ENCODE measurements at regions not wholly inside any gene's neighbourhood (a gene's known extent, or its start where the extent isn't known, plus 50 kb on each side); places are given as distances from the start of the nearest gene placed in this dataset.
A peak's percentile ranks its signal among the peaks of the same experiment; 100 is the strongest.
"Not testable (repeated sequence)": the region's sequence is repeated elsewhere in the genome, so short reads cannot be mapped to it uniquely, and the experiment has no call there.

DNA sequence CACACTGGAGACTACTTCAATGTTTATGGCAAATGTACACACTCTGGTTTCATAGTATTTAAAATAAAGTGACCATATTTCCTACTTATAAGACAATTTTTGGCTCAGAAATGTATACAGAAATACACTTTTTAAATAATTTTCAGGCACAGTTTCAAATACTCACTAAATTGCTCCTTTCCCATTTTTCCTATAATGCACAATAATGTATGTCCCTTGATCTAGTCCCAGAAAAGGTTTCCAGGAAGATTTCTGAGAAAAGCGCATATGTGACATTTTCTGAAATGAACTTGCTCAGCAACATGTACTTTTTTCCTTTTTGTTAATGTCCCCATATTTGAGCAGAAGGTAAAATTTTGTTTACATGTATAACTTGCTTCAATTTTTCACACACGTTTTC, 591.4 kb downstream of the CD109 start:
- DNase-seq (ENCODE audit: low read depth in 2 of 2) = no peak

DNA sequence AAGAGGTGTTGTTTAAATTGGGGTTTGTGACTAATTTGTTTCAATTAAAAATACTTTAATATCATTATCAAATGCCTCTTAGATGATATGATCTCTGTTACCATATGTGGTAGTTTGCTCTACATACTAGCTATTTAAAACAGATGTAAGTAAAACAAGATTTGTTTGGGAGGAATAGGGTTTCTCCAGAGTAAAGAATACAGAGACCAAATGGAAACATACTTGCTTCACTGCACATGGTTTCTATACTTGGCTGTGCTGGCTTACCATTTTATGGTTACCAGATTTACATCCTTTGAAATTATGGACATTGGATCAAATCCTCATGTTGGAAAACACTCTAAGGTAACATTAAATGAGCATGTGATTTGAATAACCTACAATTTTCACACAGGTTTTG, 588.3 kb downstream of the CD109 start:
- DNase-seq (ENCODE audit: low read depth in 2 of 2) = peak; percentile 11 to 20

DNA sequence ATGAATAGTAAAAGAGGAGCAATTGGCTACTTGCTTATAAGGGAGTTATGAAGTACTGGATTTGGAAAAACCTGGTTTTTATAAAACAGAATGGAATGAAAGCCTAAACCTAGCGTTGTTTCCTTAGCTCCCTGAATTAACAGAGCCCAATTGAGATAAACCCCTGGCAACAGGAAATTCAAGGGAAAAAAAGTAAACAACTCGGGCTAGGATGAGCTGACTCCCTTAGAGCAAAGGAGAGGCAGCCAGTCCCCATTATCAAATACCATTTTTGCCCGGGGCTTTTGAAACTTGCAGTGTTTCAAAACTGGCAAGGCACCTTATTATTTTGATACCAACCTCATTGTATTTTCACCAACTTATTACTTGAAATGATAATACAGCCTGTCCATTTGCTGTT, 587.5 kb downstream of the CD109 start:
- DNase-seq (ENCODE audit: low read depth in 2 of 2) = no peak

DNA sequence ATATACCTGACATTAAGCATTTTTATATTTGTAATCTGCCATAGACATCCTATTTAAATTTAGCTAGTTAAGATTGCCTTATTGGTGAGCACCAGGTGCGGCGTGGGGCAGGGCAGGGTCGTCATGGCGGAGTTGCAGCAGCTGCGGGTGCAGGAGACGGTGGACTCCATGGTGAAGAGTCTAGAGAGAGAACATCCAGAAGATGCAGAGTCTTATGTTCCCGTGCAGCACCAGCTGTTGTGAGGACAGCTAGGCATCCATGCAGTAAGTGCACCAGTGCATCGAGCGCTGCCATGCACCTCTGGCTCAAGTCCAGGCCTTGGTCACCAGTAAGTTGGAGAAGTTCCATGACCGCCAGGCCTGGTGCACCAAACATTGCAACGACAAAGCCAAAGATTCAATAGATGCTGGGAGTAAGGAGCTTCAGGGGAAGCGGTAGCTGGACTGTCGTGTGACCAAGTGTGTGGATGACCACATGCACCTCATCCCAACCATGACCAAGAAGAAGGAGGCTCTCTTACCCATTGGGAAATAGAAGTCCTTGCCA, 586.2 kb downstream of the CD109 start:
- DNase-seq (ENCODE audit: low read depth in 2 of 2) = no peak

DNA sequence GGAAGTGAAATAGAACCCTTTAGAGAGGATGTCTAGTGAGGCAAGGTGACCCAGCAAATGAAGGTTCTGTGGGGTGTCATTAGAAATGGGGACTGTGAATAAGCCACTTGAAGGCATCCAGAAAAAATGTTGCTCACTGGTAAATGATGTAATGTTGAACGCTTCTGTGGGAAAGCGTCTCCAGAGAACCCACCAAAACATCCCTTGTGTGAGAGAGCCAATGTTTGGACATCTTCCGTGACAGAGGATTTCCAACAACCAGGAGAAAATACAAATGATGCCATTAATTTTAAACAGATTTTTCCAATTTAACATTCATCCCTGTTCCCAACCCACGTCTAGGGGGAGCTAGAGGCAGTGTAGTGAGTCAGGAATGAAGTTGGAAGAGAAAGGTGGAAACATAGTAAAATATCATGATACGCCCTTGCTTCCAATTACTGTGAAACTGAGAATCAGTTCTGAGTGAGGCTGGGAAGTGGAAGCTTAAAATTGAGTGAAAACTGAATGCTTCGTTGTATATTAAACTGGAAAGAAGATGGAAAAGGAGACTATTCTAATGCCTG, 584.2 kb downstream of the CD109 start:
- no peak for DNase-seq (ENCODE audit: low read depth in 2 of 2)

DNA sequence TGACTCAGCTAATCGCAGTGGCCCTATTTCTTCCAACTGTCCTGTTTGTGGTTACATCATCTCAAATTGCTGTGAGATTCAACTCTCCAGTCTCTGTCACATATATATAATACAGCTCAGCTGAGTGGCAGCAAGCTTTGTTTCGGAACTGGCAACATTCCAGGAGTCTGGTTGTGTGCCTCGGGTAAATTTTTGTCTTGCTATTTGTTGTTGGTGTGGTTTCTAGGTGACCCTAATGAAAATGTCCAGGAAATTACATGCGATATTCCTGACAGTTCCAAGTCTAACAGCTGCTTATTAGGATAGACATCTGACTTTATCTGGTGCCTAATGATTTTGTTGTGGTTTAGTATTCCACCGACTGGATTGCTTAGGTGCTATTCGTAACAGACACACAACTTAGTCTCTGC, 581.8 kb downstream of the CD109 start:
- no peak for DNase-seq (ENCODE audit: low read depth in 2 of 2)

DNA sequence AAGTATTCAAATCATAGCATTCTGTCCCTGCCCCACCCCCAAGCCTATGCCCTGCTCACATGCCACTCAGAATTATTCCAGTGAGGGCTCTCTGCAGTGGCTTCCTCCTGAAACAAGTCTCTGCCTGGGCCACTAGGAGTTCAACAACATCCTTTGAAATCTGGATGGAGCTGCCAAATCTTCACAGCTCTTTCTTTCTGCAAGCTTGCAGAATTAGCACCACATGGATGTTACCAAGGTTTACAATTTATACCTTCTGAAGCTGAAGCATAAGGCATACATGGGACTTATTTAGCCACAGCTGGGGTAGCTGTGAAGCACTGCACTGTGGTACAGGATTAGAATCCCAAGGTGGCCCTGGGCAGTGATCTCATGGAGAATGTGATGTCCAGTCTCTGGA, 577.5 kb downstream of the CD109 start:
- DNase-seq (ENCODE audit: low read depth in 2 of 2) = no peak

DNA sequence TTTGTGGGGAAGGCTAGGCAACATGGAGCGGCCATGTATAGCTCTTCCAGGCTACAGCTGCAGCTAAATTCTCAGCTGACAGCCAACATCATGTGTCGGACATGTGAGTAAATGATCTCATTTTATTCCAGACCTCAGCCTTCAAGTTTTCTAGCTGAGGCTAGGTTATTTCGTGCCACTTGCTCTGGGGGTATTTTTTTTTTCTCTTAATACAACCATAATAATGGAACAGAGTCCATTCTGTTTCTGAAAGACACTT, 573.5 kb downstream of the CD109 start:
- no peak for DNase-seq (ENCODE audit: low read depth in 2 of 2)

DNA sequence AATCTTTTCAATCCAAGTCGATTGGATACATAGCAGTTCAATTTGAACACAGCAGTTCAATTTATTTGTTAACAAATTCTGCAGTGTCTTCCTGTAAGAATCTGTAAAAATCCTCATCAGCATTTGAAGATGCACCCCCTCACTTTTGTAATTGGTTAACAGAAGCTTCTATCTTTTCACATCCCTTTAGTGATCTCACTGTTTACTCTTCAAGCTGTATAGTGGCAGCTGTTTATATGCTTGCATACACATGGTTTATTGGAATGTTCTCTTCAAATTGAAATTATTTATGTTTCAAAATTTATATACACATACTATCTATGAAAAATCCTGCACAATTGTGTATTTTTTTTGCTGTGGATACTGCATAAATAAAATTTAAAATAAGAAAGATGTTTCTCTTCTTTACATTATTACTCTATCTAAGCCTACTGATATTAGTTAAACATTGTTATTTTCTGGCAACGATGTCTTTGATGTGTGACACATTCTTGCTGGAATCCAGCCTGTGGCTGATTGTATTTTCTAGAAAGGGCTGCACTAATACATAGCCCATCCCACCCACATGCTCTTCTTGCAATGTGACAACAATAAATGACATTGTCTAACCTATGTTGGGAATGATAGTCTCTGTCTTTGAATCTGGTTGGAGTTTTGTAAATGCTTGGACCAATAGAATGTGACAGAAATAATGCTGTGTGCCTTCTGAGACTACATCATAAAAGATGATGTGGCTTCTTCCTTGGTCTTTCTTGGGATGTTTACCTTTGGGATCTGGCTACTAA, 573.0 kb downstream of the CD109 start:
- DNase-seq (ENCODE audit: low read depth in 2 of 2) = no peak

DNA sequence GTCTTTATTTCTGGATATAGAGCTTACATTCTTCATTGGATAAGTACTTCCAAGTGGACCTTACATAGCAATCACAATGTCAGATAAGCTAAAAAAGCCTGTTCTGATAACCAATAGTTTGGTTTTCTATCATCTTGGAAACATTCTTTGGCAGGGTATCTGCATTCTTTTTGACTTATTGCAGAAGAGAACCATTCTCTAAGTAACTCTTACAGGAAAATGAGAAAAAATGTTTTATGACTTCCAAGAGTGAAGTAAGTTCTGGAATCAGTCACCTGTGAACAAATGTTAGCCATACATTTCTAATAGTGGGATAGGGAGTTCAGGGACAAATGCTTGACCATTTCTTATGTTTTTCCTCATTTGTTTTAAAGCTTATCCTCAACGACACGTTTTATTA, 564.0 kb downstream of the CD109 start:
- DNase-seq (ENCODE audit: low read depth in 2 of 2) = no peak

DNA sequence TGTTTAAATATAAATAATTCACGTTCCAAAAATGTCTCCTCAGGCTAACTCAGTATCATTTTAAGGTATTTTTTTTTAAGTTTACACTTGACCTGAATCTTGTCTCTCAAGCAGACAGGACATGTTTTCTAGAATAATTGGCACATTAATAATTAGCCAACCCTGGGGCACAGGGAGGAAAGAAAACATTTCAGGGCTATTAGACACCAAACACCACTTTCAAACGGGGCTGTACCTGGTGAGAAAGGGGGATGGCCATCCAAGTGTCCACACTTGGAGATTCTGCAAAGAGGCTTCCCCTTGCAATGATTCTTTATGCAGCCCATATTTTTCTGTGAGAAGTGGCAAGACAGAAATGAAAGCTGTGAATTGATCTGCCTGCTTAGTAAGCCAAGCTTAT, 560.8 kb downstream of the CD109 start:
- no peak for DNase-seq (ENCODE audit: low read depth in 2 of 2)

DNA sequence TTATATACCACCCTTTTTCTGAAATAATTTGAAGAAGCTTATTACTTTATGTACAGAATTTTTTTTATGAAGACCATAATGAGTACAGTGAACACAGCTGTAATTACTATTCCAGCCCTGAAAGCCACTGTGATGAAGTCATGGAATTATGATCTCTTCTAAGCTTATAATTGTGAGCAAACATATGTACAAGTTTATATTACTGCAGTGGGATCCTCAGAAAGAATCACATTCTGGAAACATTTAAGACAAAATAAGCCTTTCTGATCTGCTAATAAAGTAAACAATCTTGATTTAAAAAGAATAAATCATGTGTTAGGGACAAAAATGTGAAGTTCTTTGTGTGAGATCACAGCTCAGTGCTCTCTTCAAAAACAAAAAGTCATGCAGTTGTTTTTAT, 560.4 kb downstream of the CD109 start:
- DNase-seq (ENCODE audit: low read depth in 2 of 2) = no peak

DNA sequence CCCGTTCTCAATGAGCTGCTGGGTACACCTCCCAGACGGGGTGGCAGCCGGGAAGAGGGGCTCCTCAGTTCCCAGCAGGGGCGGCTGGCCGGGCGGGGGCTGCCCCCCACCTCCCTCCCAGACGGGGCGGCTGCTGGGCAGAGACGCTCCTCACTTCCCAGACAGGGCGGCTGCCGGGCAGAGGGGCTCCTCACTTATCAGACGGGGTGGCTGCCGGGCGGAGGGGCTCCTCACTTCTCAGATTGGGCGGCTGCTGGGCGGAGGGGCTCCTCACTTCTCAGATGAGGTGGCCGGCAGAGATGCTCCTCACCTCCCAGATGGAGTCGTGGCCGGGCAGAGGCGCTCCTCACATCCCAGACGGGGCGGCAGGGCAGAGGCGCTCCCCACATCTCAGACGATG, 559.0 kb downstream of the CD109 start:
- DNase-seq (ENCODE audit: low read depth in 2 of 2) = not testable (repeated sequence)

DNA sequence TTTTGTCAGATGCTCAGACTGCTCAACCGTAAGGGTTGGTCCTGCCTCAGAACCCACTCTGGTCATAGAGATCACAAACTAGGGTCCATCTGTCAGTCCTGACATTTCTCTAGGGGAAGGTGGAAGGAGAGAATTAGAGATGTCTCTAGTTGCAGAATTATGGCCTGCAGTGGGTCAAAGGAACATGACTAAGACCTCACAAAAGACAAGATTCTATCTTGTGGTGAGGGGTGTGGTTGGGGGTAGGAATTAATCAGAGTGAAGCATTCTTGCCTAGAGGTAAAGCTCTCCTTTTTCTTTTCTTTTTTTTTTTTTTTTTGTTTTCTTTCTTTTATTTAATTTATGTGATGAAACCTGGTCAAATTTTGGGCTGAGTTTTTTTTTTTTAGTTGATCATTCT, 558.1 kb downstream of the CD109 start:
- not testable (repeated sequence) for DNase-seq (ENCODE audit: low read depth in 2 of 2)

DNA sequence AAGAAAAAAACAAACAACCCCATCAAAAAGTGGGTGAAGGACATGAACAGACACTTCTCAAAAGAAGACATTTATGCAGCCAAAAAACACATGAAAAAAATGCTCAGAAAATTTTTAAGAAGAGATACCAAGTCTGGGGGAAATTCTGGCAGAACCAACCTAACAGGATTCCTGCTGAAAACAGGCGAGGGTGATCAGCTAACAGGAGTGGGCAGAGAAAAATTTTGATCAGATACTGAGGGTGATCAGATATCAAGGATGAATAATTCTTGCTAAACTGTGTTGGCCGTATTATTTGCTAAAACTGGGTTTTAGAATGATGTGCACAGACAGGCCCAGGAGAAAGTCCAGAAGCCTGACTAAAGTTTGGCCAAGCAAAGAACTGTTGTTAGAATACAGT, 557.3 kb downstream of the CD109 start:
- DNase-seq (ENCODE audit: low read depth in 2 of 2) = no peak

DNA sequence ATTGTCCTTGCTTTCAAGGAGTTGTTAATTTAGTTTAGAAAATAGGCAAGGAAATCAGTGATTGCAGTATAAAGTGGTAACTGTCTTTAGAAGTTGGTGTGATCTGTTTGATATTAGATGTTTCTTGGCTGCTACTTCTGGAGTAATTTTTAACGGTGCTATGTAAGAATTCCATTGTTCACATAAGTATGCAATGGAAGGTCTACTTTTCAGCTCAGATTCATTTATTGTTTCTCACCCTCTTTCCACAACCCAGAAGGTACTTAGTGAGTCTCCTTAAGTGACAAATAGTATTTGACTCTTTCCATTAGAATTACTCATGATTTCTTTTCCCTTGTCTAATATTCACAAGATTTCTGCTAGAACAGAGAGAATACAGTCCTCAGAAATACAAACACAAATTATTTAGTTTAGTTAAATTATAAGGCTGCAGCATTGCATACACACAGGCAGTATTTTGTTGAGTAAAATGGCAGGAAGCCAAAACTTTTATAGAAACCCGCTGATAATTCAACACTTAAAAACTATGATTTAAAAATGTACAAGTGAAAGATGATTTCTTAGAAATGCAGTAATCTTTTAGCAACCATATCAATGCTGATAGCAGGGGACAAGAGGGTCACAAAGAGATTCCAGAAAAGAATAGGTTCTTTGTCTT, 554.3 kb downstream of the CD109 start:
- no peak for DNase-seq (ENCODE audit: low read depth in 2 of 2)

DNA sequence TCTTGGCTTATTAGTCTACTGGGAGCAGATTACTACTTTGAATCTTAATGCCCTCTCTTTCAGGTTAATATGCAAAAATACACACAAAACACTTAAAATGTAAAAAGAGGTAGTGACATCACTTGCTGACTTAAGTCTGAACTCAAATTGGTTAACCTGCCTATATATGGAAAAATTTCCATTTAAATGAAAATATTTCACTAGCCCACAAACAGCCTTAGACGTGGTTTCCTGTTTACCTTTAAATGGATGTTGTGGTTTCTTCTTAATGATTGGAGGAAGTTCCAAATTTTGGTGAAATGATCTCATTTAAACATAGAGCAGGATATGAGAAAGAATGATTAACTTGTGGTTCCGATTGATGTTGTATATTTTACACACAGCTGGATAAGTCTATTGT, 553.7 kb downstream of the CD109 start:
- peak; percentile 13 to 17 for DNase-seq (ENCODE audit: low read depth in 2 of 2)

DNA sequence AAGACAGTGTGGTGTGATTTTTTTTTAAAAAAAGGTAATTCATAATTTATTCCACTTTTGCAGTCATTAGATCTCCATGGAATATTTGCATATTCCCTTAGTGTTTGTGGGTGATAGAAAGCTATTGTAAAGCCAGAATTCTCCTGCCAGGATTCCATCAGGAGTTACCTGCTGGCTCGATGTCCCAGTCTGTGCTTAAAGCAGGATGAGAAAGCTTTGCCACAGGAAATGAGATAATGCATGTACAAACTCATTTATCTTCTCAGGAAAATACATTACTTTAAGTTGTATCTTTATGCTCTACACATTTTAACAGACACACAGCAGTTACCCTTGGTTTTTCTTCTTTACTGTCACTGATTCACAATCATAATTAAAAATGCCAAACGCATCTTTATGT, 553.0 kb downstream of the CD109 start:
- no peak for DNase-seq (ENCODE audit: low read depth in 2 of 2)

DNA sequence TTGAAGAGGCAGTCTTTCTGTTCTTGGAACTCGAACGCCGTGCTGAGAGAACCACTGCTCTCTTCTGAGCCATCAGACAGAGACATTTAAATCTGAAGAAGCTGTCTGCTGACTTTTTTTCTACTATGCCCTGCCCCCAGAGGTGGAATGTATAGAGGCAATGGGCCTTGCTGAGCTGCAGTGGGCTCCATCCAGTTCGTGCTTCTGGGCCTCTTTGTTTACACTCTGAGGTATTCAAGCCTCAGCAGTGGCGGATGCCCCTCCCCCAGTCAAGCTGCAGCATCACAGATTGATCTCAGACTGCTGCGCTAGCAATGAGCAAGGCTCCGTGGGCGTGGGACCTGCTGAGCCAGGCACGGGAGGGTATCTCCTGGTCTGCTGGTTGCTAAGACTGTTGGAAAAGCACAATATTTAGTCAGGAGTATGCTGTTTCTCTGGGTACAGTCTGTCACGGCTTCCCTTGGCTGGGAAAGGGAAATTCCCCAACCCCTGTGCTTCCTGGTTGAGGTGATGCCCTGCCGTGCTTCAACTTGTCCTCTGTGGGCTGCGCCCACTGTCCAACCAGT, 526.8 kb downstream of the CD109 start:
- DNase-seq (ENCODE audit: low read depth in 2 of 2) = no peak

DNA sequence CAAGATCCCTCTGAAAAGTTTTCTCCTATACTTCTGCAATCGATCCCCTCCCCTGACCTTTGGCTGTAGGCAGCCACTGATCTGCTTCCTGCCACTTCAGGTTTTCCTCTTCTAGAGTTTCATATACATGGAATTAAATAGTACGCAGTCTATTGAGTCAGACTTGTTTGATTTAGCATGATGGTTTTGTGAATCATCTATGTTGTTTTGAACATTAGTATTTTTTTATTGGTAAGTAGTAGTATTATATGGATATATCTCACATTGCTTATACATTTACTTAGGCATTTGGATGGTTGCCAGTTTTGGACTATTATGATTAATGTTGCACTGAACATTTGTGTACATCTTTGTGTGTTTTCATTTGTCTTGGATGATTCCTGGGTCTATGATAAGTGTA, 518.0 kb downstream of the CD109 start:
- no peak for DNase-seq (ENCODE audit: low read depth in 2 of 2)

DNA sequence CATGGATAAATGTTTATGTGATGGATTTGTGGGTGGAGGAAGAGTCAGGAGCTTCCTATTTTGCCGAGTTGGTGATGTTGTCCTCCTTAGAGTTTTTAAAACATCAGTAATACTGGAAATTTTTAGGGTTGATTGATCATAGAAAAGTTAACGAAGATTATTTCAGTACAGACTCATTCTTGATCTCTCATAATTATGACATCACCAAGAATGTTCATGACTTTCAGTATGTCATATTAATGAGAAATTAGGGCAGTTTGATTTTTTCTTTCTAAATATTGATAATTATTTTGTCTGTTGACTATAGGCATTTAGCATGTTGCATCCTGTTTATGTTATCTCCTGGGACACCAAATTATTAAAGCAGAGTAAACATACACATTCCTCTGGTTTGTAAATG, 512.2 kb downstream of the CD109 start:
- no peak for DNase-seq (ENCODE audit: low read depth in 2 of 2)

DNA sequence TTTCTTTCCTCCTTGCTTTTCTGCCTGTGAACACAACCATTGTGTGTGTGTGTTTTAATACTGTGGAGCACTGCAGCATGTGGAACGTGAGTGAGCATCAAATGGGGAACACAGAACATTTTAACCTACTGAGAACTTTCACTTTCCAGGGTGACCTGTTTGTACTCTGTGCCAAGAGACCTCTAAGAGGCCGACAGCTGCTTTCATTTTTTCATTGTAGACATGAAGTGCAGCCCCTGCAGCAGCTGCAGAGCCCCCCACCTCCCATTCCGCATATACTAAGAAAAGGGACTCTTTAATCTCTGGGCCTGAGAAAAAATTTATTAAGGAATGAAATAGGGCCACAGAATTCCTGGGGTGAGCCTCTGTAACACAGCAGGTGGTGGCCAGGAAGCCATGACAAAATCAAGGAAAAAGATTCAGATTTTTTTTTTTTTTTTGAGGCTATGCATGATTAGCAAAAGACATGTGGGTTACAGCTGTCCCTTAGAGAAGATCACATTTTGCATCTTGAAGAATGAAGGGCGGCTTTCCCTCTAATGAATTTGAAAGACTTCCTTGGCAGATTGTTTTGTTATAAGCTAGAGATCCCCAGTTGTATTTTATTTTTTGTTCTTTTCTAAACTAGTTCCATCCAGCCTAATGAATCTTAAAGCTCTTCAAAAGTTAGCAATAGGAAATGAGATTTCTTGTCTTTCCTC, 503.4 kb downstream of the CD109 start:
- no peak for DNase-seq (ENCODE audit: low read depth in 2 of 2)

All from fibroblast of skin of left biceps (primary cell).